ENCODE measurements at regions not wholly inside any gene's neighbourhood (a gene's known extent, or its start where the extent isn't known, plus 50 kb on each side); places are given as distances from the start of the nearest gene placed in this dataset.

DNA sequence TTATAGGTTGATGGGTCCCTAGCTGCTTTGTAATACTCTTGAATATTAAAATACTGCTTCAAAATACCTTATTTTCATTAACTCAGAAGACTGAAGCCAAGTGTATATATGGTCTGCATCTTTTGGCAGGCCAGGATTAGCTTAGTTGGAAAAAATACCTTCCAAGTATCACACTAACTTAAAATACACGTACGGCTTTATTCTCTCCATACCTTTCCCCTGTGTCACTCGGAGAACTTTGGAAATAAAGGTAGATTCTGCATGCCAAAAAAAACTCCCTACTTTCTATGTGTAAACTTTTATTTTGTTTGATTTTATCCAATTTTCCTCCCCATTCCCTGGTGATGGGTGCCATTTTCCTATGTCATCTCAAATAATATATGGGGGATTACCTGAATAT lies 422.3 kb upstream of the MDFIC2 start:
- no peak for TF ChIP-seq LEF1 (IDR thresholded peaks at IDR 0.05)
- no peak for TF ChIP-seq ELF4 (CRISPR knock-in tag; IDR thresholded peaks at IDR 0.05)
- TF ChIP-seq, protein P1, sequence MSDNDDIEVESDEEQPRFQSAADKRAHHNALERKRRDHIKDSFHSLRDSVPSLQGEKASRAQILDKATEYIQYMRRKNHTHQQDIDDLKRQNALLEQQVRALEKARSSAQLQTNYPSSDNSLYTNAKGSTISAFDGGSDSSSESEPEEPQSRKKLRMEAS (CRISPR knock-in tag; IDR thresholded peaks at IDR 0.05) = no peak
- TF ChIP-seq NR1H2 (CRISPR knock-in tag; IDR thresholded peaks at IDR 0.05) = no peak
- no peak for TF ChIP-seq MXI1 (IDR thresholded peaks at IDR 0.05; ENCODE audit: low read depth, low read length)
- TF ChIP-seq CTBP1 (IDR thresholded peaks at IDR 0.05; ENCODE audit: borderline replicate concordance) = no peak
- TF ChIP-seq CBX8 (IDR thresholded peaks at IDR 0.05; ENCODE audit: borderline replicate concordance, extremely low read depth, low read depth, low read length, poor library complexity, severe bottlenecking) = no peak
- TF ChIP-seq, protein P2, sequence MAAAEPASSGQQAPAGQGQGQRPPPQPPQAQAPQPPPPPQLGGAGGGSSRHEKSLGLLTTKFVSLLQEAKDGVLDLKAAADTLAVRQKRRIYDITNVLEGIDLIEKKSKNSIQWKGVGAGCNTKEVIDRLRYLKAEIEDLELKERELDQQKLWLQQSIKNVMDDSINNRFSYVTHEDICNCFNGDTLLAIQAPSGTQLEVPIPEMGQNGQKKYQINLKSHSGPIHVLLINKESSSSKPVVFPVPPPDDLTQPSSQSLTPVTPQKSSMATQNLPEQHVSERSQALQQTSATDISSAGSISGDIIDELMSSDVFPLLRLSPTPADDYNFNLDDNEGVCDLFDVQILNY (CRISPR knock-in tag; IDR thresholded peaks at IDR 0.05) = no peak
- no peak for TF ChIP-seq XRCC3 (IDR thresholded peaks at IDR 0.05)
- TF ChIP-seq RAD21 (CRISPR knock-in tag; conservative IDR thresholded peaks at IDR 0.05 in 1 of 2, IDR thresholded peaks at IDR 0.05 in 1 of 2) = no peak
